SK-N-SH treated with all-trans-retinoic acid at 6 μM for 48 hours (cell line): ENCODE measurements at regions not wholly inside any gene's neighbourhood (a gene's known extent, or its start where the extent isn't known, plus 50 kb on each side); places are given as distances from the start of the nearest gene placed in this dataset.

Experiments
- ARNTL ChIP-seq: fragments of 450-650 bp; formaldehyde crosslinking; IDR thresholded peaks from 2 replicates; pipeline ENCODE4 v1.5.0; 2020; ENCODE audit warnings: low read depth, mild to moderate bottlenecking, moderate library complexity, borderline replicate concordance
- BACH2 ChIP-seq: fragments of 250-450 bp; sonication (Bioruptor Pico); IDR thresholded peaks from 2 replicates; pipeline ENCODE4 v1.9.0; 2021; ENCODE audit warnings: mild to moderate bottlenecking, borderline replicate concordance
- CSDC2 ChIP-seq: fragments of 250-450 bp; sonication (Bioruptor Pico); IDR thresholded peaks from 2 replicates; pipeline ENCODE4 v1.5.0; 2020; ENCODE audit warnings: mild to moderate bottlenecking, moderate library complexity
- ESRRG ChIP-seq: fragments of 250-450 bp; sonication (Bioruptor Pico); IDR thresholded peaks from 2 replicates; pipeline ENCODE4 v1.6.1; 2021; ENCODE audit warnings: mild to moderate bottlenecking
- RARB ChIP-seq: fragments of 250-450 bp; sonication (Bioruptor Pico); IDR thresholded peaks from 2 replicates; pipeline ENCODE4 v1.8.0; 2021; ENCODE audit warnings: mild to moderate bottlenecking, moderate library complexity
- TCF4 ChIP-seq: fragments of 250-450 bp; sonication (Bioruptor Pico); IDR thresholded peaks from 2 replicates; pipeline ENCODE4 v1.8.0; 2021; ENCODE audit warnings: mild to moderate bottlenecking, moderate library complexity, borderline replicate concordance
- ZC3H10 ChIP-seq: fragments of 250-450 bp; sonication (Bioruptor Pico); IDR thresholded peaks from 2 replicates; pipeline ENCODE4 v1.5.1; 2021; ENCODE audit warnings: mild to moderate bottlenecking, moderate library complexity
- ZFP3 ChIP-seq: fragments of 250-450 bp; sonication (Bioruptor Pico); IDR thresholded peaks from 2 replicates; pipeline ENCODE4 v1.5.0; 2020; ENCODE audit warnings: mild to moderate bottlenecking, moderate library complexity
- ZFP30 ChIP-seq: fragments of 450-650 bp; formaldehyde crosslinking; IDR thresholded peaks from 2 replicates; pipeline ENCODE4 v1.5.0; 2022; ENCODE audit warnings: mild to moderate bottlenecking, moderate library complexity
- ZNF8 ChIP-seq: fragments of 450-650 bp; formaldehyde crosslinking; IDR thresholded peaks from 2 replicates; pipeline ENCODE4 v1.5.0; 2020; ENCODE audit warnings: mild to moderate bottlenecking, moderate library complexity
- TF ChIP-seq, protein P1 (sequence below): fragments of 250-450 bp; sonication (Bioruptor Pico); IDR thresholded peaks from 2 replicates; pipeline ENCODE4 v1.8.0; 2020; ENCODE audit warnings: mild to moderate bottlenecking, moderate library complexity, borderline replicate concordance
- TF ChIP-seq, protein P2 (sequence below): fragments of 250-450 bp; sonication (Bioruptor Pico); IDR thresholded peaks from 2 replicates; pipeline ENCODE4 v1.5.1; 2021; ENCODE audit warnings: mild to moderate bottlenecking, moderate library complexity
- TF ChIP-seq, protein P3 (sequence below): fragments of 250-450 bp; sonication (Bioruptor Pico); IDR thresholded peaks from 2 replicates; pipeline ENCODE4 v1.5.0; 2020; ENCODE audit warnings: mild to moderate bottlenecking, moderate library complexity
- TF ChIP-seq, protein P4 (sequence below): fragments of 250-450 bp; sonication (Bioruptor Pico); IDR thresholded peaks from 2 replicates; pipeline ENCODE4 v1.5.1; 2020; ENCODE audit warnings: low read depth, mild to moderate bottlenecking, moderate library complexity

DNA sequence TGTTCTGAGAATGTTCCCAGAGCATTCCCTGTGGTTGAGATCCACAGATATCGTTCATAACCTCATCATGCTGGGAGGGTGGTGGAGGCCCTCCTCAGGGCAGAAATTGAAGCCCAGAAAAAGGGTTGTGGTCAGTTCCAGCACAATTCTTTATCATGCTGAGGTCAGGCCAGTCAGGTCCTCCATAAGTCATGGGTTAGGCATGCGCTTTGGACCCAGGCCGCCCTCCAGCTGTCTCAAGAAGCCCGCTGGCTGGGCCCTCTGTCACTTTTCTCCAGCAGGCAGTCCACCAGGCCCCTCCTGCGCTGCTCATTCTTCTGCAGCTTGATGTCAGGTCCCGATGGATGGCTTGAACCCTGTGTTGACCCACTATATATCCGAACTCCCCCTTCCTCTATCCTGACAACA lies 151.1 kb upstream of the NT5C1B start:
- TF ChIP-seq BACH2 (CRISPR knock-in tag) (no peak), RARB (CRISPR knock-in tag) (no peak), ZC3H10 (no peak), ZFP3 (no peak), TCF4 (CRISPR knock-in tag) (no peak), ZFP30 (CRISPR knock-in tag) (no peak), CSDC2 (no peak), ARNTL (CRISPR knock-in tag) (no peak), ZNF8 (CRISPR knock-in tag) (no peak), ESRRG (CRISPR knock-in tag) (no peak)
- TF ChIP-seq, protein P1, sequence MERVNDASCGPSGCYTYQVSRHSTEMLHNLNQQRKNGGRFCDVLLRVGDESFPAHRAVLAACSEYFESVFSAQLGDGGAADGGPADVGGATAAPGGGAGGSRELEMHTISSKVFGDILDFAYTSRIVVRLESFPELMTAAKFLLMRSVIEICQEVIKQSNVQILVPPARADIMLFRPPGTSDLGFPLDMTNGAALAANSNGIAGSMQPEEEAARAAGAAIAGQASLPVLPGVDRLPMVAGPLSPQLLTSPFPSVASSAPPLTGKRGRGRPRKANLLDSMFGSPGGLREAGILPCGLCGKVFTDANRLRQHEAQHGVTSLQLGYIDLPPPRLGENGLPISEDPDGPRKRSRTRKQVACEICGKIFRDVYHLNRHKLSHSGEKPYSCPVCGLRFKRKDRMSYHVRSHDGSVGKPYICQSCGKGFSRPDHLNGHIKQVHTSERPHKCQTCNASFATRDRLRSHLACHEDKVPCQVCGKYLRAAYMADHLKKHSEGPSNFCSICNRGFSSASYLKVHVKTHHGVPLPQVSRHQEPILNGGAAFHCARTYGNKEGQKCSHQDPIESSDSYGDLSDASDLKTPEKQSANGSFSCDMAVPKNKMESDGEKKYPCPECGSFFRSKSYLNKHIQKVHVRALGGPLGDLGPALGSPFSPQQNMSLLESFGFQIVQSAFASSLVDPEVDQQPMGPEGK (CRISPR knock-in tag), result no peak
- TF ChIP-seq, protein P2, sequence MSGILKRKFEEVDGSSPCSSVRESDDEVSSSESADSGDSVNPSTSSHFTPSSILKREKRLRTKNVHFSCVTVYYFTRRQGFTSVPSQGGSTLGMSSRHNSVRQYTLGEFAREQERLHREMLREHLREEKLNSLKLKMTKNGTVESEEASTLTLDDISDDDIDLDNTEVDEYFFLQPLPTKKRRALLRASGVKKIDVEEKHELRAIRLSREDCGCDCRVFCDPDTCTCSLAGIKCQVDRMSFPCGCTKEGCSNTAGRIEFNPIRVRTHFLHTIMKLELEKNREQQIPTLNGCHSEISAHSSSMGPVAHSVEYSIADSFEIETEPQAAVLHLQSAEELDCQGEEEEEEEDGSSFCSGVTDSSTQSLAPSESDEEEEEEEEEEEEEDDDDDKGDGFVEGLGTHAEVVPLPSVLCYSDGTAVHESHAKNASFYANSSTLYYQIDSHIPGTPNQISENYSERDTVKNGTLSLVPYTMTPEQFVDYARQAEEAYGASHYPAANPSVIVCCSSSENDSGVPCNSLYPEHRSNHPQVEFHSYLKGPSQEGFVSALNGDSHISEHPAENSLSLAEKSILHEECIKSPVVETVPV (CRISPR knock-in tag), result no peak
- TF ChIP-seq, protein P3, sequence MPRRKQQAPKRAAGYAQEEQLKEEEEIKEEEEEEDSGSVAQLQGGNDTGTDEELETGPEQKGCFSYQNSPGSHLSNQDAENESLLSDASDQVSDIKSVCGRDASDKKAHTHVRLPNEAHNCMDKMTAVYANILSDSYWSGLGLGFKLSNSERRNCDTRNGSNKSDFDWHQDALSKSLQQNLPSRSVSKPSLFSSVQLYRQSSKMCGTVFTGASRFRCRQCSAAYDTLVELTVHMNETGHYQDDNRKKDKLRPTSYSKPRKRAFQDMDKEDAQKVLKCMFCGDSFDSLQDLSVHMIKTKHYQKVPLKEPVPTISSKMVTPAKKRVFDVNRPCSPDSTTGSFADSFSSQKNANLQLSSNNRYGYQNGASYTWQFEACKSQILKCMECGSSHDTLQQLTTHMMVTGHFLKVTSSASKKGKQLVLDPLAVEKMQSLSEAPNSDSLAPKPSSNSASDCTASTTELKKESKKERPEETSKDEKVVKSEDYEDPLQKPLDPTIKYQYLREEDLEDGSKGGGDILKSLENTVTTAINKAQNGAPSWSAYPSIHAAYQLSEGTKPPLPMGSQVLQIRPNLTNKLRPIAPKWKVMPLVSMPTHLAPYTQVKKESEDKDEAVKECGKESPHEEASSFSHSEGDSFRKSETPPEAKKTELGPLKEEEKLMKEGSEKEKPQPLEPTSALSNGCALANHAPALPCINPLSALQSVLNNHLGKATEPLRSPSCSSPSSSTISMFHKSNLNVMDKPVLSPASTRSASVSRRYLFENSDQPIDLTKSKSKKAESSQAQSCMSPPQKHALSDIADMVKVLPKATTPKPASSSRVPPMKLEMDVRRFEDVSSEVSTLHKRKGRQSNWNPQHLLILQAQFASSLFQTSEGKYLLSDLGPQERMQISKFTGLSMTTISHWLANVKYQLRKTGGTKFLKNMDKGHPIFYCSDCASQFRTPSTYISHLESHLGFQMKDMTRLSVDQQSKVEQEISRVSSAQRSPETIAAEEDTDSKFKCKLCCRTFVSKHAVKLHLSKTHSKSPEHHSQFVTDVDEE (CRISPR knock-in tag), result no peak
- TF ChIP-seq, protein P4, sequence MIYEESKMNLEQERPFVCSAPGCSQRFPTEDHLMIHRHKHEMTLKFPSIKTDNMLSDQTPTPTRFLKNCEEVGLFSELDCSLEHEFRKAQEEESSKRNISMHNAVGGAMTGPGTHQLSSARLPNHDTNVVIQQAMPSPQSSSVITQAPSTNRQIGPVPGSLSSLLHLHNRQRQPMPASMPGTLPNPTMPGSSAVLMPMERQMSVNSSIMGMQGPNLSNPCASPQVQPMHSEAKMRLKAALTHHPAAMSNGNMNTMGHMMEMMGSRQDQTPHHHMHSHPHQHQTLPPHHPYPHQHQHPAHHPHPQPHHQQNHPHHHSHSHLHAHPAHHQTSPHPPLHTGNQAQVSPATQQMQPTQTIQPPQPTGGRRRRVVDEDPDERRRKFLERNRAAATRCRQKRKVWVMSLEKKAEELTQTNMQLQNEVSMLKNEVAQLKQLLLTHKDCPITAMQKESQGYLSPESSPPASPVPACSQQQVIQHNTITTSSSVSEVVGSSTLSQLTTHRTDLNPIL, result no peak
